Breast epithelium (tissue), 3 donors: ENCODE measurements at regions not wholly inside any gene's neighbourhood (a gene's known extent, or its start where the extent isn't known, plus 50 kb on each side); places are given as distances from the start of the nearest gene placed in this dataset.

Experiments
- POLR2A ChIP-seq: fragments of 450-650 bp; IDR thresholded peaks from one replicate; pipeline ENCODE4 v1.6.1; 2016; ENCODE audit warnings: antibody characterized with exemption, mild to moderate bottlenecking, moderate library complexity
- TF ChIP-seq, protein P1 (sequence below), 3 donors: fragments of 450-650 bp; IDR thresholded peaks; one replicate each; pipeline ENCODE4 v1.5.1; 2016 to 2017; ENCODE audit warnings: antibody characterized with exemption in 3 of 3, mild to moderate bottlenecking in 3 of 3, moderate library complexity in 3 of 3

DNA sequence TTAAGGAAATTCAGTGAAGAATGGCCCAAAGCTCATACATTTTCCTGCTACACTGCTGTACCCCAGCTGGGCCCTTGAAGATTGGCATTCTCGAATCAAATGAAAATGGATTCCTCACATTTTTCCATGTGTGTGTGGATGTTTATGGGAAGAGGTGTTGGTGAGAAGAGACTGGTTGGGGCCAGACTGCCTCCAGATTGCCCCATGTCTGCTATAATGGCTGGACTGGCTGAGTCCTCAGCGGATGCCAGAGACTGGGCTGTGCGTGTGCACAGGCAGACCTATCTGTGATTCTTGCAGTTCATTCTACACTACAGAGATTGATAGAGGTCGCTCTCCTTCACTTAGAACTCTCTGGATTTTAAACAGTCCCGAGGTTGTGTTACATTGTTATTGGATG is 183.6 kb upstream of the GDF10 start:
- TF ChIP-seq, protein P1, sequence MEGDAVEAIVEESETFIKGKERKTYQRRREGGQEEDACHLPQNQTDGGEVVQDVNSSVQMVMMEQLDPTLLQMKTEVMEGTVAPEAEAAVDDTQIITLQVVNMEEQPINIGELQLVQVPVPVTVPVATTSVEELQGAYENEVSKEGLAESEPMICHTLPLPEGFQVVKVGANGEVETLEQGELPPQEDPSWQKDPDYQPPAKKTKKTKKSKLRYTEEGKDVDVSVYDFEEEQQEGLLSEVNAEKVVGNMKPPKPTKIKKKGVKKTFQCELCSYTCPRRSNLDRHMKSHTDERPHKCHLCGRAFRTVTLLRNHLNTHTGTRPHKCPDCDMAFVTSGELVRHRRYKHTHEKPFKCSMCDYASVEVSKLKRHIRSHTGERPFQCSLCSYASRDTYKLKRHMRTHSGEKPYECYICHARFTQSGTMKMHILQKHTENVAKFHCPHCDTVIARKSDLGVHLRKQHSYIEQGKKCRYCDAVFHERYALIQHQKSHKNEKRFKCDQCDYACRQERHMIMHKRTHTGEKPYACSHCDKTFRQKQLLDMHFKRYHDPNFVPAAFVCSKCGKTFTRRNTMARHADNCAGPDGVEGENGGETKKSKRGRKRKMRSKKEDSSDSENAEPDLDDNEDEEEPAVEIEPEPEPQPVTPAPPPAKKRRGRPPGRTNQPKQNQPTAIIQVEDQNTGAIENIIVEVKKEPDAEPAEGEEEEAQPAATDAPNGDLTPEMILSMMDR (IDR thresholded peaks at IDR 0.05), result no peak
- TF ChIP-seq POLR2A, result no peak
